ENCODE measurements at regions not wholly inside any gene's neighbourhood (a gene's known extent, or its start where the extent isn't known, plus 50 kb on each side); places are given as distances from the start of the nearest gene placed in this dataset.

- ChIA-PET POLR2A (no interaction called here), CTCF (ENCODE audit: low intra/inter-chr PET ratio) (no interaction called here)
- Histone ChIP-seq H3K27ac (ENCODE audit: extremely low read depth, low read depth, low read length) (no peak overlapping the region), H3K9me3 (replicated peaks; ENCODE audit: control insufficient read depth, insufficient read depth, low read depth, low read length) (no peaks in the 10 kb centered on the region), H3K9me1 (ENCODE audit: control insufficient read depth, insufficient read depth, low read length) (no peaks in the 10 kb centered on the region), H3K79me2 (ENCODE audit: control insufficient read depth, insufficient read depth, low read length) (no peaks in the 10 kb centered on the region), H3K4me1 (replicated peaks in 1 of 2; ENCODE audit: control insufficient read depth in 2 of 2, insufficient read depth in 2 of 2, low read length in 2 of 2) (peaks cover 0 to 3% of the 10 kb centered on the region in 2 experiments; a peak in 1 of 5 replicates), H3K9ac (ENCODE audit: insufficient read depth in 1 of 2, low read depth in 2 of 2, low read length in 2 of 2) (no peak overlapping the region), H3K27me3 (ENCODE audit: control insufficient read depth in 2 of 2, insufficient read depth in 2 of 2, low read length in 2 of 2) (peaks cover 22 to 56% of the 10 kb centered on the region in 2 experiments), H4K20me1 (replicated peaks; ENCODE audit: control insufficient read depth, insufficient read depth, low read length) (peaks cover 7% of the 10 kb centered on the region; the same call in 1 of the 2 replicates), H3K36me3 (ENCODE audit: control insufficient read depth, insufficient read depth, low read length) (no peaks in the 10 kb centered on the region), H2AFZ (ENCODE audit: low read depth, low read length) (no peak overlapping the region), H3K4me2 (ENCODE audit: insufficient read depth, low read length) (no peak overlapping the region), H3K4me3 (no peak overlapping the region)
- WGBS (ENCODE audit: insufficient coverage, low coverage, missing lambda C conversion rate): 2% methylated on average over 10 of the region's 10 CpGs
- in situ Hi-C loops (cut with MboI): no loop called here
- no TSS peak for BruUV-seq (replicated peaks)
- TF ChIP-seq HMGXB4 (CRISPR knock-in tag; IDR thresholded peaks at IDR 0.05) (no peak), TBP (optimal IDR thresholded peaks at IDR 0.05; ENCODE audit: low read depth, low read length) (no peak), GTF3C2 (IDR thresholded peaks at IDR 0.05; ENCODE audit: borderline replicate concordance, extremely low read depth, insufficient read length) (no peak), ZNF76 (CRISPR knock-in tag; IDR thresholded peaks at IDR 0.05; ENCODE audit: borderline replicate concordance) (no peak), SMC3 (conservative IDR thresholded peaks at IDR 0.05; ENCODE audit: insufficient read depth, low read depth, low read length) (no peak)
- ATAC-seq: no peak
- no peak for FAIRE-seq
- no peak for DNase-seq (ENCODE audit: extremely low read depth in 1 of 4, low spot score in 3 of 4)
- intact Hi-C loops (cut with micrococcal nuclease): no loop called here
Measured at GRCh38 chr19:30091456-30091855, 149.4 kb downstream of the URI1 start.

Measured in K562 (cell line).